Activated CD4-positive, CD25-positive, alpha-beta regulatory T cell treated with anti-CD3 and anti-CD28 coated beads, Interleukin-2, amount 50 U/mL, for 24 hours (primary cell): ENCODE measurements at regions not wholly inside any gene's neighbourhood (a gene's known extent, or its start where the extent isn't known, plus 50 kb on each side); places are given as distances from the start of the nearest gene placed in this dataset.
A peak's percentile ranks its signal among the peaks of the same experiment; 100 is the strongest.
"Not testable (repeated sequence)": the region's sequence is repeated elsewhere in the genome, so short reads cannot be mapped to it uniquely, and the experiment has no call there.

ENCODE experiments used
- ATAC-seq, 2 donors: fragments of 150-1000 bp; cut with Tn5 transposase; one replicate each; pipeline ENCODE4 v1.10.0; 2021; ENCODE audit warnings: mild to moderate bottlenecking in 1 of 2, moderate library complexity in 1 of 2

GRCh38 chr10:29820890-29821461 lies 186.2 kb upstream of the SVIL start:
- no peak for ATAC-seq

- ATAC-seq = no peak
These were observed 182.2 kb upstream of the SVIL start for GRCh38 chr10:29816801-29817558.

- no peak for ATAC-seq
These were observed 180.8 kb upstream of the SVIL start for GRCh38 chr10:29815572-29815971.

- ATAC-seq = peak; percentile 41 to 65
These were observed 177.1 kb upstream of the SVIL start for GRCh38 chr10:29811751-29812427.

- ATAC-seq = no peak
These were observed 176.0 kb upstream of the SVIL start for GRCh38 chr10:29810816-29811215.

GRCh38 chr10:29810231-29810630 lies 175.5 kb upstream of the SVIL start:
- not testable (repeated sequence) for ATAC-seq

GRCh38 chr10:29809383-29809782 lies 174.6 kb upstream of the SVIL start:
- ATAC-seq = no peak

- ATAC-seq = no peak
These were observed 172.5 kb upstream of the SVIL start for GRCh38 chr10:29807163-29807806.

GRCh38 chr10:29806350-29806788 lies 171.6 kb upstream of the SVIL start:
- ATAC-seq = no peak

- no peak for ATAC-seq
These were observed 170.5 kb upstream of the SVIL start for GRCh38 chr10:29805134-29805723.

GRCh38 chr10:29804025-29804852 lies 169.5 kb upstream of the SVIL start:
- ATAC-seq = no peak

GRCh38 chr10:29802171-29802570 lies 167.4 kb upstream of the SVIL start:
- no peak for ATAC-seq

GRCh38 chr10:29798921-29799690 lies 164.3 kb upstream of the SVIL start:
- ATAC-seq = no peak

GRCh38 chr10:29797616-29798015 lies 162.8 kb upstream of the SVIL start:
- ATAC-seq = no peak

GRCh38 chr10:29795850-29796249 lies 161.1 kb upstream of the SVIL start:
- ATAC-seq = no peak

GRCh38 chr10:29794776-29795611 lies 160.2 kb upstream of the SVIL start:
- ATAC-seq = no peak

- no peak for ATAC-seq
These were observed 157.0 kb upstream of the SVIL start for GRCh38 chr10:29791773-29792172.

GRCh38 chr10:29790207-29790606 lies 155.4 kb upstream of the SVIL start:
- no peak for ATAC-seq

- ATAC-seq = no peak
These were observed 153.3 kb upstream of the SVIL start for GRCh38 chr10:29788113-29788512.

GRCh38 chr10:29785701-29786100 lies 150.9 kb upstream of the SVIL start:
- no peak for ATAC-seq
